ENCODE measurements at regions not wholly inside any gene's neighbourhood (a gene's known extent, or its start where the extent isn't known, plus 50 kb on each side); places are given as distances from the start of the nearest gene placed in this dataset.
"Not testable (repeated sequence)": the region's sequence is repeated elsewhere in the genome, so short reads cannot be mapped to it uniquely, and the experiment has no call there.

DNA sequence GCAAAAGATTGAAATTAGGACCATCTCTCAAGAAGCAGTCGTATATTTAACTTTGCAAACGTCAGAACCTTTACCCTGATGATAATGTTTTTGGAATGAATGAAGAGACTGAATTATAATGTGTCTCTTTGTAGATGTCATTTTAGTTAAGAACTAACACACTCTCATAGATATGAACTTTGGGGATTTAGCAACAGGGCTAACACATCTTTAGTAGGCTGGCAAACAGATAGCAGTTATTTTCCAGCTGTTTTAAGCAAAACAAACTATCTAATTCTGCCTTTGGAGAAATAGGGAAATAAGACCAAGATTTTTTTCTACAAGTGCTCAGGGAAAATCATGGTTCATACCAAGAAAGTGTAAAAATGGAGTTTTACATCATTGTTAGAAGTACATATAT is 469.7 kb downstream of the SPATA31D1 start:
- no peak for DNase-seq

DNA sequence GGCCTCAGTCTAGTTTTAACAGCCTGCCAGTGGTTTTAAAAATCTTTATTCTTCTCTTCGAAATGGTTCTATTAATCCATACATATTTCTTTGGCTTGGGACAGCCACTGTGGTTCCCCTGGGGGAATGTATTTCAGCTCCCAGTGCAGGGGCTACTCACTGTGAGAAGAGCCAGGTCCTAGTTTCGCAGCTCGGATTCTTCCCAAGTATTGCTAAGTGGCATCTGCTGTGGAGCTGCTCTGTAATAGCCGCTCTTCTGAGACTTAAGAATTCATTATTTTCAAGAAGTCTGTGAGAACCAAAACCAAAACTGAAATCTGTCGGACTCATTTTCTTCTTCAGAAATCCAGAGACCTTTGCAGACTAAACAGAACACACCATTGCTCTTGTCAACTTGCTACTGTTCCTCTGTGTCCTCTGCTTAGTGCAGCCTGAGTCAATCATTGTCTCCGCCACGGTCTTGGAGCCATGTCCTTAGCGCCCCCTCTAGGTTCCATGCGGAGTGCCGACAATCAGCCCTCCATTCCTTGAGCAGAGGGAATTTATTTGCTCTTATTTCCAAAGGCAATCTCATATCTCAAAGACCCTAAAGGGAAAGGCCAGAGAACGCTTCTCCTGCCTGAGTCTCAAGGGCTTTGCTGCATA is 478.2 kb downstream of the SPATA31D1 start:
- DNase-seq = no peak

DNA sequence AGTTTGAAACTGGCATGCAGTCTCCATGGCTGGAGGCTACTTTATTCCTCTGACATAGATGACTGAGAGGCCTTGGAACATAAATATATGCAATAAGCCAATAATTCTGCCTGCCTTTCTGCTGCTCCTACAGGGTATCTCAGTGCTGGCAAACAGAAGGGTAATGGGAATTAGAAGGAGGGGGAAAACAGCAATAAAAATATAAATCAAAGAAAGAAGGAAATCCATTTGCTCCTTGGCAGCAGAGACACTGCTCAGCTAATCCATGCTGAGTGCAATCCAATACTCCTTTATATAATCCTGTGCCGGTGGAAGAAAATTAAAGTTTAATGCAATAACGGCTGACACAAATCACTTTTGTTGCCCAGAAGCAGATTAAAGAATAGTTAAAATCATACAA is 478.9 kb downstream of the SPATA31D1 start:
- no peak for DNase-seq

DNA sequence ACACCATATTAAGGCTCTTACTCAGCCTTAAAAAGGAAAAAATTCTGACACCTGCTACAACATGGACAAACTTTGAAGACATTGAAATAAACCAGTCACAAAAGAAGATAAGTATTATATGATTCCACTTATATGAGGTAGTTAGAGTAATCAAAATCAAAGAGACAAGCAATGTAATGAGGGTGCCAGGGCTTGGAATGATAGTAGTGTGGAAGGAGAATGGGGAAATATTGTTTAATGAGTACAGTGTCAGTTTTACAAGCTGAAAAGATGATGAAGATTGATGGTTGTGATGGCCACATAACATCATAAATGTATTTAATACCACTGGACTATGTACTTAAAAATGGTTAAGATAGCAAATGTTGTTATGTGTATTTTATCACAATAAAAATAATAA is 485.7 kb downstream of the SPATA31D1 start:
- no peak for DNase-seq

DNA sequence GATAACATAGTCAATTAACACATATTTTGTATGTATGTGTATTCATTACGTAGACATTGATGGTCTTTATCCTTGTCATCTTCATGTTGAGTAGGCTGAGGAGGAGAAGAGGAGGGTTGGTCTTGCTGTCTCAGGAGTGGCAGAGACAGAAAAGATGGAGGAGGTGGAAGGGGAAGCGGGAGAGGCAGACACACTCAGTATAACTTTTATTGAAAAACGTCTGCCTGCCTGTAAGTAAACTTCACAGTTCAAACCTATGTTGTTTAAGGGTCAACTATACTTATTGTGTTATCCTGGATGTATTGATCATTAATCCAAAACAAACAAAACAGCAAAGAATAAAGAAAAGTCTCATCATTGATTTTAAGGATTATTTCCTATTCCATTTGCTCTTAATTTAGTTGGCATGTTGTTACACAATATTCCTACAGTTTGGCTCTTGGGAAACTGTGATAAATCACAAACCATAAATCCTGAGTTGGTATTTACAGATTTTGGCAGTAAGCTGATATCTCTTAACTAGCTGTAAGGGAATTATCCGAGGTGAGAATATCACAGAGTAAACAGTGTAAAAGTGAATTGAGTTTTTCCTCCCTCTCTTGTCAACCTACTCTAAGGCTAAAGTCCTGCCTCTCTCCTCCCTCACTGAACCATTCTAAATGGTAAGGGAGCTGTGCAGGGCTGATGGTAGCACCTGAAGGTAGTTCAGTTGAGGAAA is 487.2 kb downstream of the SPATA31D1 start:
- no peak for DNase-seq

DNA sequence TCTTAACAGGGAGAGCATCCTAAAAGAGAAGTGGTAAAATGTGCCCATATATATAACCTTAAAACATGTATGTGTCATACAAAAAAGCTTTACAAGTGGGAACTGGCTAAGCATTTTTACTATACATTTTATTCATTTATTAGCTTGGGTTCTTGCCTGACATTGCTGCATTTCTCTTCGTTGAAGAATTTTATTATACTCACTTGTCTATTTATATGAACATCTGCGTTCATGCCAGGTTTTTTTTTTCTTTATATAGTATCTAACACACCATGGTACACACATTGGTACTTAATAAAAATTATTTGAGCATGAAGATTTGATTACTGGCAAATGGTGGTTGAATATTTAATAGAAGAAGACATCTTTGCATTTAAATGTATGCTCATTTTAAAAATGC is 492.3 kb downstream of the SPATA31D1 start:
- DNase-seq = no peak

DNA sequence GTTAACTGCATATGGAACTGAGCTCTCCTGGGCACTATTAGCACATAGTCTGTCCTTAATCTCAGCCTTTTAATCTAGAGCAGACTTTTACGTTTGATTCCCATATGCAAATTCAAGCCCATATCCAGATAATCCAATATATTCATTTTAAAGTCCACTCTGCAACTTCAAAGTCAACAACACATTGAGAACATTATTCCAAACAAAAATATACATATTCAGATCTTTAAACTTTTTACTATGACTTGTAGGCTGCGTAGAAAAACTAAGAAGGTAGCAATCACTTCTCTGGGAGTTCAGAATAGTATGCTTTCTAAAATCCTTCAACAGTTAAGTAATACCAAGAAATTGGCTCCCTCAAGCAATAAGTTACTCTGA is 499.4 kb downstream of the SPATA31D1 start:
- DNase-seq = no peak

DNA sequence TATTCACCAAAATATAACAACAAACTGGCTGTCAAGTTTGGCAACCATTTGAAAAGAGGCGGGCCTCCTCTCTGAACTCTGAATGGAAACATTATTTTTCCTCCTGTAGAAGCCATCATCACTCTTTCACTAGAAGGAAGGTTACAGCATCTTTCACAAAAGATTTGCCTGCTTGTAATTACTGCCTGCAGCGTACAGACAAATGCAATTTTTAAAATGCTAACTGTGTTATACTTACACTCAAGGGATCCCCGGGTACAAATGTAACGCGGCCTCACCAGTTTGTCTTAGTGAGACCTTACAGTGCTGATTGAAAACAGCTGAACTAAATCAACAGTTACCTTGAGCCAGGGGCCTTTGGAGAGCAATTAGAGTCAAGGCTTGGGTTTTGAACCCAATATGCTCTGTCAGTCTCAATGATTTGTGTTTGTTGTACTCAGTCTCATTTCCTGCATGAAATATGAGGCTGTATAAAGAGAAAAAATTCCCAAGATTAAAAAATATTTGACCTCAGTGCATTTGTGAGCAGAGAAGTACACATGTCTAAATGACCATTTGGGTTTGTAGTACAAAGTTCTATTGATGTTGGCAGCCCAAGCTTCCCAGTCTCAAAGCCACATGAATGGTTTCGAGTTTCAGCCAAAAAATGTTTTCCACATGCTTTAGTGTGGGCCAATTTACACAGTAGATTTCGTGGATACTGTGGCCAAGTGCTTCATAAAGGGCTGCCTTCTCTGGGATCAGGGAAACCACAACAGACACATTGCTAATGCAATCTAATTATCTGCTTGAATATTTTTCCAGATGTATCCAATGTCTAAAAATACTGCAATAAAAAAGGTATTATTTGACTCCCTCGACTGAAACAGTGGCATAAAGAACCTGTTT is 500.0 kb downstream of the SPATA31D1 start:
- DNase-seq = no peak

DNA sequence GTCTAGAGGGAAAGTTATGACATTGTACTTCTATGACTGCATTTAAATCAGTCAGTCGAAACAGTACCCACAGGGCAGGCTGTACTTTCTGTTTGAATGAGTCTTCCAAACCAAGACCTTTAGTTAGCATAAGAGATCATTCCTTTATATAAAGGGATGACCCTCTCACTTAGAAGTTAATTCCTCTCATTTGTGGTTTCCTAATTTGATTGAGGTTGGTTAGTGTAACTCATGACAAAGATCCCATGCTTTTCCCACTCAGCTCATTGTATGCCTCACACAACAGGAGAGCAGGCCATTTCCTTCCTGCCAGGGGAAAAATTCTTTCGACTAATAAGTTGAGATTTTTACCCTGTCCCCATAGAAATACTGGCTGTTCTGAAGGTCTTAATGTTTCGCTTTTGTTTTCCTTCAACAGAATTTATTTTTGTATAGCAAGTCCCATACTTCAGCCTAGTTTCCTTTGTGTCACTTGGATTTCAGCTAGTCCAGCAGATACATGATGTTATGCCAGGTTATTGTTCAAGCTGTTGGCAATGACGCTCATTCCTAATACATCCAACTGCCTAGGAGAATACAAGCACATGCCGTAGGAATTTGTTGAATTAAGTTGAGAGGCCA is 500.7 kb downstream of the SPATA31D1 start:
- peak in 1 of 2 donors; percentile 32 for DNase-seq

DNA sequence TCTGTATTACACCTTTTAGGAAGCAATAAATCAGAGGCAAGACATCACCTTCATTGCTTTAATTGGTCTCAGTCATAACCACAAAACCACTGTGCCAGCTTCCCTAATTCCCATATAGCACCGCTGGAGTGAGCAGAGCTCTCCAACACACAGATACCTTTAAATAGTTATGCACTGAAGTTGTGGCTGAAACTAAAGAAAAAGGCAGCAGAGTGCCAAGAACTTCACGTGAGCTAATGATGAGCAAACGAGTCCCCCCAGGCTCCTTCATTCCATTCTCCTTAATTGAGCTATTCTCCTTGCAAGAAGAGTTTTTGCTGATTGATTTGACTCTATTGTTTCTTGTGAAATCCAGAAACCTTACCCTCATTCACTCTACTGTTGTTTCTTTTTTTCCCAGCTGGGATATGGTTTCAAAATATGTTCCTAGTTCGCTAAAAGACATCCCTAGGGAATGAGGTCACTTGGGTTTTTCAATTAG is 501.5 kb downstream of the SPATA31D1 start:
- no peak for DNase-seq

DNA sequence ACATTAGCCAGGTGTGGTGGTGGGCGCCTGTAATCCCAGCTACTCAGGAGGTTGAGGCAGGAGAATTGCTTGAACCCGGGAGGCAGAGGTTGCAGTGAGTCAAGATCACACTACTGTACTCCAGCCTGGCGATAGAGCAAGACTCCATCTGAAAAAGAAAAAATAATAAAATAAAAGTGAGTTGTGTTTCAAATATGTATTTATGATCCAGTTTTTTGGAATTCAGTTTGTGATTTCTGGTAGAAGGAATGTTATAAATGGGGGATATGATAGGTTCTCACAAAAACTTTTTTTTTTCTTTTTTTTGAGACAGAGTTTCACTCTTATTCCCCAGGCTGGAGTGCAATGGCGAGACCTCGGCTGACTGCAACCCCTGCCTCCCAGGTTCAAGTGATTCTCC is 502.2 kb downstream of the SPATA31D1 start:
- not testable (repeated sequence) for DNase-seq

DNA sequence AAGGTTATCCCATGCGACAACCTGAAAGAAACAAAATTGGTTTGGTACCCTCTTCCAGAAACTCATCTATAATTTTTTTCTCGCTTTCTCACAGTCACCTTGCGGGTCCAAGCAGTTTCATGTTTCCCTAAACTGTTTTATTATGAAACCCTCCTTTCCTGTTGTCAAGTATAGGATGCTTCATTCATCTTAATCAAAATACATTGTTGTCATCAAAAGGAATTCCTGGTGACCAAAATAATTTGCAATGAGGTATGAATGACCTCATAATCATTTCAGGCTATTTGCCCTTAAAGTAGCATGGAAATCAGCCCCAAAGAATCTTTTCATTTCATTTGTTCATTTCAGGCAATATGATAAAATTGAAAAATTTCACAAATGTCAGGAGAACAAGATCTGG is 503.0 kb downstream of the SPATA31D1 start:
- no peak for DNase-seq

DNA sequence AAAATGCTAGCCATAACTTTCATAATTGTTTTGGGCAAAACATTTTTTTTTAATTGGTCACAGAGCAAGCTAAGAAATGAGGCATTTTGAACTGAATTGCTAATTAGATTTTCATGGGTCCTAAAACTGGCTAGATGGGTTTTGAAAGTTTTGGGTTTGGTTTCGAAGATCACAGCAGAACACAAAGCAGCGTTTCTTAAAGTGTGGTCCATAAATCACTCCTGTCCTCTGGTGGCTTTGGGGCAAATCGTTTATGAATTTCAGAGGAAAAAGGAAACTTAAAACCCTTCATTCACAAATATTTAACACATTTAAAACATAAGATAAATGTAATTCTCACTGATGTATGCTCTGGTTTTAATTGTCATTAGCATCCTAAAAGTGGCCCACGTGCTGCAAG is 503.7 kb downstream of the SPATA31D1 start:
- no peak for DNase-seq

DNA sequence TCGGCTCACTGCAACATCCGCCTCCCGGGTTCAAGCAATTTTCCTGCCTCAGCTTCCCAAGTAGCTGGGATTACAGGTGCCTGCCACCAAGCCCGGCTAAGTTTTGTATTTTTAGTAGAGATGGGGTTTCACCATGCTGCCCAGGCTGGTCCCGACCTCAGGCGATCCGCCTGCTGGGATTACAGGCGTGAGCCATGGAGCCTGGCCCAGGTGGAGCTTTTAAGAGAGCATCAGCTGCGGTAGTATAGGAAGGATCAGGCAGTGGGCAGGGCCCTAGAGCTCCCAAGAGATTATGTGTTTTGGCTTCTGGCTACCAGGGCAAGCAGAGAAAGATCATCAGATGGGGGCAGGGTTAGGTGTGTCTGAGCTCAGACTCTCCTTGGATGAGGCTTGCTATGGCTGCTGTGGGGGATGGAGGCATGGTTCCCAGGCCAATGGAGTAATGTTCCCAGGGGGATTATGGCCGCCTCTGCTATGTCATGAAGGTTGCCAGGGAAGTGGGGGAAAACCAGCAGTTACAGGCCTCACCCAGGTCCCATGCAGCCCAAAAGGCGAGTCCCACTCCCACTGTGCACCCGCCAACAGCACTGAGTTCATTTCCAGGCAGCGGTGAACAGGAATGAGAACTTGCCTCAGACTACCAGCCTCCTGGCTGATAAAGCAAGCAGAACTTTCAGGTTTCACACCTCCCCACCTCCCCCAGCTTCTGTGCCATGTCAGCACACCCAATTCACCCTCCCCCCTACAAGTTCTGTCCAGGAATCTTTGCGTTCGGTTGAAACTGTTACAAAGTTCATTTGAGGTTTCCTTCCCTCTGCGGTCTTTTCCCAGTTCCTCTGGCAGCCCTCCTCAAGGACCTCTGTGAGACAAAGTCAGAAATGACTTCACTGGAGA is 507.6 kb downstream of the SPATA31D1 start:
- no peak for DNase-seq

DNA sequence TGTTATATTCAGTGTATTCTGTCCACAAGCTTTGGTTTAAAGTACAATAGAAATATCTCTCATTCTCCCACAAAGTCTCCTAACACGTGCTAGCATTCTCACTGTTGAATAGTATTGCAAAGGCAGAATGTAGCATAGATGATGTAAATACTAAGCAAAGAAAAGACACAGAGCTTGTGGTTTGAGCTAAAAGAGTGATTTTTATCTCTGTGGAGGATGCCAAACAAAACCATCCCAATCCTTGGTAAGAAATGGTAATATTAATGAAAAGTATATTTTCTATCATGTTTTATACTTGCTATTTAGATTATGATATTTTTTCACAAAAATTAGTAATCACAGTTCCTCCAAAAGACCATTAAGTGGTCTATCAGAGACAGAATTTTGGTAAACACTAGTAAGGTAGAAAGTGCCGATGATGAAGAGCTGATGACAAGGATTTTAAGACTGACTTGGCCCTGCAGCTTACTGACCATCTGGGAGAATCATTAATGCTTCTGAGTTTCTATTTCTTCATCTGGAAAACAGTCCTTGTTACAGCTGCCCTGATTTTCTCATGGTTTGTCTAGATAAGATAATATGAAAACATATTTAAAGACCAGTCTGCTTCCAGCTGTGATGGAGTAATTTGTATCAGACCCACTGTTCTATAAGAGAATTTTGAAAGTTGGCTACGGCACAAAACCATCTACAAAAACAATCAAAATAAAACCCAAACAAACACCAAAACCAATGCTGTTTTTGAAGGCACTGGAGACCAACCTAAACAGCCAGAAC is 510.2 kb downstream of the SPATA31D1 start:
- no peak for DNase-seq

DNA sequence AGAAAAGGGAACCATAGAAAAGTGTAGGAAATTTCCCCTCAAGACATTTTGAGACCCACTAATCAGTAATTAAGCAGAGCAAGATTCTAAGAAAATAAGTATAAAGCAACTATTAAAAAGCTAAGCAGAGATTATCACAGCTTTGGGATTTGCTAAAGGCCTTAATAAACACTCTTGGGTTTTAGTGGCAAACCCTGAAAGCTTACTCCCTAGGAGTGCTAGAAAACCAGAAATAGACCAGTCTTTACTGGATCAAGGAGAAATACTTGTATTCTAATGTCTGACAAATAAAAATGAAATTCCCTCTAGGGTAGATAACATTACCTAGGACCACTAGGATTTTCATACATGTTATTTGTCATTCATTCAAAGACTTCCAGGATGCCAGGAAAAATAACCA is 510.8 kb downstream of the SPATA31D1 start:
- no peak for DNase-seq

DNA sequence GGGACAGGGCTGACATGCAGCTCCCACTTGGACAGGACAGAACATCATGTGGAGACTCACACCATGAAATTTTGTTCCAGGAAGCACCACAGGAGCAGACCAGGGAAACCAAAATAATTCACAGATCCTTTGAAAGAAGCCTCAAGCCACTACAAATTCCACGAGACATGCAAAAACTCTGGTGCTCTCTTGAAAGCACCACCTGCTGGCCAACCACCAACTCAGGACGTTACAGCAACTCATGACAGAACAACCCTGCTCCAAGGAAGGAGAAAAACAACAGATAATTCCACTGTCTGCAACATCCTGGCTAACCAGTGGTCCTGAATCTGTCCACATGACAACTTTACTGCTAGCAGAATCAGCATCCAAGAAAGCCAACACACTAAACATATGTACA is 516.0 kb downstream of the SPATA31D1 start:
- no peak for DNase-seq

DNA sequence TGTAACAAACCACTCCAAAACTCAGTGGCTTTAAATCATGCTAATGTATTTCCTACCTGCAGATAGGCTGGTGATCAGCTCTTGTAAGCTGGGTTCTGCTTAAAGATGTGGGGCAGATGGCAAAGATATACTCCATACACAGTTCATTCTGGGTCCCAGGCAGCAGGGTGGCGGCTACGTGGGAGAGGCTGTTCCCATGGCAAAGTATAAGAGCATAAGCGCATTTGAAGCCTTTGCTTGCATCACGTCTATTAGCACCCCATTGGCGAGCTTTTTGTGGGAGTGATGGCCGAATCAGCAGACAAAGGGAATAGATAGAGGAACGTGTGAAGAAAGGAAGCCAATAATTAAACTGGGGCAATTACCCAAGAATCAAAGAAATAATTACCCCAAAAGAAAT is 523.1 kb downstream of the SPATA31D1 start:
- no peak for DNase-seq

DNA sequence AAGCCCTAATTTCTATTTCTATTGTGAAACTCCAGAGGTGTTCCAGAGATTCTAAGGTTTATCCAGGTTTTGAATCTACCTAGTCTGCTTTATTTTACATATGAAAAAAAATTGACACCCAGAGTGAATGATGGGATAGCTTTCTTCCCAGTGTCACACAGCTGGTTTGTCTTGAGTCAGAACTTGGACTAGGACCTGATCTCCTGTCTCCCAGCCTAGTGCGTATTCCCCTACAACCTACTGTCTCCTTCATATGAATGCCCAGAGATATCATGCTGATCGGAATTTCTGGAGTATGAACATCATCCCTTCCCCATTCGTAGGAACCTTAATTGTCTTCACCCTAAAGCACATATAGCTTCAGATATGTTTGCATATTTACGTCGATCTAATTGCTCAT is 524.2 kb downstream of the SPATA31D1 start:
- no peak for DNase-seq

DNA sequence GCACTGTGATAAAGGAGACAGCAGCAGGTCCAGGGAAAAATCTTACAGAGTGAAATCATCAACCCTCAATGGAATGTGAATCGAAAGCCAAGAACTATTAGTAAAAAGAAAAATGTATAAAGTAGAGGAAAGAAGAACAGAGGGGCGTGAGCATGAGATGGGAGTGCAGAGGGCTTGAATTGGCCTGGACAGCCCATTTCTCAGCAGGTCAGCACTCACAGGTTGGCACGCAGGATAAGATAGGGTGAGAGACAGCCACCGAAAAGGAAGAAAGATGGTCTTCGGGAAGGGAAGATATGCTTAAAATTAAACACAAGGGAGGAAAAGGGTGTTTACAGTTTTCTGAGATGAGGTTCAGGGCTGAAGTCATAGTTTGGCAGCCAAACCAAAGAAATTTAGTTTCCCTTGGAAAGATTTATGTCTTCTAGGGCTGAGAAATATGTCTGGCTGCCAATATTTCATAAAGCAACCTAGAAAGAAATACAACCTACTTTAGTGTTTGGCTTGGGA is 524.7 kb downstream of the SPATA31D1 start:
- no peak for DNase-seq
